ENCODE measurements at regions not wholly inside any gene's neighbourhood (a gene's known extent, or its start where the extent isn't known, plus 50 kb on each side); places are given as distances from the start of the nearest gene placed in this dataset.

DNA sequence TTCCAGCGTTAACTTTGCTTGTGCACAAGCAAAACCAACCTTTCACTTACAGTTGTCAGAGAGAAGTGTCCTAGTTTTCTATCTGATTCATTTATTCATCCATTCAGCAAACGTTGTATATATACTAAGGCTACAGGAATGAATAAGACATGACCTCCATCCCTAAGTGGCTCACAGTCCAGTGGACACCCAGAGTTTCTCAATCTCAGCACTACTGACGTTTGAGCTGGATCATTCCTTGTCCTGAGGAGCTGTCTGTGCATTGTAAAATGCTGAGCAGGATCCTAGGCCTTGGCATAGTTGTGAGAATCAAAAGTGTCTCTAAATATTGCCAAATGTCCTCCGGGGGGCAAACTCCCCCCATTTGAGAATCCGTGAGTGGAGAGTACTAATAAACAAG lies 166.7 kb upstream of the PRKCQ start:
- no peaks in the 10 kb centered on the region for H3K36me3 ChIP-seq (ENCODE audit: control insufficient read depth in 3 of 3, insufficient read depth in 3 of 3, low read length in 3 of 3)
- no peak overlapping the region for H3K4me3 ChIP-seq (ENCODE audit: low read length in 3 of 3)
- no peaks in the 10 kb centered on the region for H3K9me3 ChIP-seq (ENCODE audit: control insufficient read depth in 3 of 3, low read length in 3 of 3)
- peaks cover 8 to 23% (median 13%) of the 10 kb centered on the region in 3 donors for H3K4me1 ChIP-seq (ENCODE audit: control insufficient read depth in 3 of 3, insufficient read depth in 3 of 3, low read length in 3 of 3)
- no peak overlapping the region for H3K9ac ChIP-seq (ENCODE audit: low read depth in 1 of 3, low read length in 3 of 3)
- H3K27ac ChIP-seq (ENCODE audit: low read depth, low read length): no peak overlapping the region
- H3K27me3 ChIP-seq (ENCODE audit: control insufficient read depth in 3 of 3, insufficient read depth in 3 of 3, low read length in 3 of 3): no peaks in the 10 kb centered on the region

DNA sequence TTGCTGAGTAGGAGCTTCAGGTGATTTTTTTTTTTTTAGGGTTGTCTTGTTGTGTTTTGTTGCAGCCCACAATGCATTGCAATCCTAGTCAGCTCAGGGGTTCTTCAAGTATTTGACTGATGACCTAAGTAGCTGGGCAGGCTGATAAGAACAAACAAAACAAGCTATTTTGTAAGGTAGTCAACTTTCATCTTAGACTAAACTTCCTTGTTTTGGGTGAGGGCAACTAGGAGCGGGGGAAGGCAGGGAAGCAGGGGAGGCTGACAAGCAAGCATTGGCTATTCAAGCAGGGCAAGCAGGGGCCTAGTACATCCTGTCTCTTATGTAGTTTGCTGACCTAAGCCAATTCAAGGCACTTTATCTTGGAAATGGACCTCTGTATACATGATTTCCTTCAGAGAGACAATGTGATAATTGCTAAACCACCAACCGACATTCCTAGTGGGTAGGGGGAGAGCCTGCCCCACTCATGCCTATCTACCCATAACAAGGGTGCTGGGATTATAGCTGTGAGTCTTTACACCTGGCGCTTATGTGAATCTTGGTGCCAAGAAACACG lies 163.3 kb upstream of the PRKCQ start:
- no peak overlapping the region for H3K27ac ChIP-seq (ENCODE audit: low read depth, low read length)

DNA sequence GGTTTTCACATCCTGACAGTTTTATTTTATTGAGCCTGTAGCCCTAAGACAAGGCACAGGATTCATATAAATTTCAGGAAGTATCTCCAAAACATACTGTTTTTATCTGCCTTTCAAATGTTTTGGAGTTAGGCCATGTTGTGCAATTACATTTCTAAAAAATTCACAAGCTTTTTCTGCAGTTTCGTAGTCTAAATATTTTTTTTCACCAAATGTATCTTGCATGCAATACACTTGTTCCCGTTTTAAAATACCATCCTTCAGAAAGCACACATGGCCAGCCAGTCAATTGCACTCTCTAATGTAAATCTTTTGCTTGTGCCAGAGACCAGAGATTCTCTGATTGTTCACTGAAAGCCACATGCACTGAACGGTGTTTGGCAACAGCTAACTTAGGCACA lies 161.5 kb upstream of the PRKCQ start:
- Histone ChIP-seq H3K4me1 (ENCODE audit: control insufficient read depth in 3 of 3, insufficient read depth in 3 of 3, low read length in 3 of 3) (peaks cover 24 to 36% (median 24%) of the 10 kb centered on the region in 3 donors), H3K9ac (ENCODE audit: low read depth in 1 of 3, low read length in 3 of 3) (no peak overlapping the region), H3K27ac (ENCODE audit: low read depth, low read length) (no peak overlapping the region), H3K27me3 (ENCODE audit: control insufficient read depth in 3 of 3, insufficient read depth in 3 of 3, low read length in 3 of 3) (no peaks in the 10 kb centered on the region), H3K9me3 (ENCODE audit: control insufficient read depth in 3 of 3, low read length in 3 of 3) (no peaks in the 10 kb centered on the region), H3K36me3 (ENCODE audit: control insufficient read depth in 3 of 3, insufficient read depth in 3 of 3, low read length in 3 of 3) (no peaks in the 10 kb centered on the region), H3K4me3 (ENCODE audit: low read length in 3 of 3) (no peak overlapping the region)

More for the DNA sequence above, 163.3 kb upstream of the PRKCQ start:
- H3K36me3 ChIP-seq (ENCODE audit: control insufficient read depth in 3 of 3, insufficient read depth in 3 of 3, low read length in 3 of 3): no peaks in the 10 kb centered on the region
- H3K9me3 ChIP-seq (ENCODE audit: control insufficient read depth in 3 of 3, low read length in 3 of 3): no peaks in the 10 kb centered on the region
- no peak overlapping the region for H3K9ac ChIP-seq (ENCODE audit: low read depth in 1 of 3, low read length in 3 of 3)
- H3K4me3 ChIP-seq (ENCODE audit: low read length in 3 of 3): no peak overlapping the region
- no peaks in the 10 kb centered on the region for H3K27me3 ChIP-seq (ENCODE audit: control insufficient read depth in 3 of 3, insufficient read depth in 3 of 3, low read length in 3 of 3)
- peaks cover 17 to 22% (median 21%) of the 10 kb centered on the region in 3 donors for H3K4me1 ChIP-seq (ENCODE audit: control insufficient read depth in 3 of 3, insufficient read depth in 3 of 3, low read length in 3 of 3)

DNA sequence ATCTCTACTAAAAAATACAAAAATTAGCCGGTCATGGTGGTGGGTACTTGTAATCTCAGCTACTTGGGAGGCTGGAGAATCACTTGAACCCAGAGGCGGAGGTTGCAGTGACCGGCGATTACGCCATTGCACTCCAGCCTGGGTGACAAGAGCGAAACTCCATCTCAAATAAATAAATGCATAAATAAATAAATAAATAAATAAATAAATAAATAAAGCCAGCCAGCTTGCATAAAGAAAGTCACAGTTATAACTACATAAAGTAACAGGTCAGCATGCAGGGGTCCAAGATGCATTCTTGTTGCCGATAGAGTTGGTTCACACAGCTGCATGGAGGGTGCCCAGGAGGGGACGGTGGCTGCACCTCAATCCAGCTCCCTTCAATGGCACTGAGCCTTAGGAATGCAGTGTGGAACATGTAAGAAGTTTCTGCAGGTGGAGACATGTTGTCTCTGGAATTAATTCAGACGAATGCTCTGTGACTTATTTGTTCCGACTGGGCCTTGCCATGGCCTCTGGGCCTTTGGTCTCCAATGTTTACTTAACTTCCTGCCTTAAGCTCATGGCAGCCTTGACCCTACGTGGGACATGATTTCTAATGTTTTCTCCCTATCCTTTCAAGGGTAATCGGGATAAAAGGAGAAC lies 159.6 kb upstream of the PRKCQ start:
- Histone ChIP-seq H3K9me3 (ENCODE audit: control insufficient read depth in 3 of 3, low read length in 3 of 3) (no peaks in the 10 kb centered on the region), H3K9ac (ENCODE audit: low read depth in 1 of 3, low read length in 3 of 3) (peak overlapping the region in 1 of 3 donors; percentile 22), H3K36me3 (ENCODE audit: control insufficient read depth in 3 of 3, insufficient read depth in 3 of 3, low read length in 3 of 3) (no peaks in the 10 kb centered on the region), H3K4me3 (ENCODE audit: low read length in 3 of 3) (peak overlapping the region in 2 of 3 donors; percentile 38 to 59), H3K4me1 (ENCODE audit: control insufficient read depth in 3 of 3, insufficient read depth in 3 of 3, low read length in 3 of 3) (peaks cover 24 to 43% (median 30%) of the 10 kb centered on the region in 3 donors), H3K27ac (ENCODE audit: low read depth, low read length) (no peak overlapping the region), H3K27me3 (ENCODE audit: control insufficient read depth in 3 of 3, insufficient read depth in 3 of 3, low read length in 3 of 3) (peaks cover 0 to 3% (median 0%) of the 10 kb centered on the region in 3 donors)

DNA sequence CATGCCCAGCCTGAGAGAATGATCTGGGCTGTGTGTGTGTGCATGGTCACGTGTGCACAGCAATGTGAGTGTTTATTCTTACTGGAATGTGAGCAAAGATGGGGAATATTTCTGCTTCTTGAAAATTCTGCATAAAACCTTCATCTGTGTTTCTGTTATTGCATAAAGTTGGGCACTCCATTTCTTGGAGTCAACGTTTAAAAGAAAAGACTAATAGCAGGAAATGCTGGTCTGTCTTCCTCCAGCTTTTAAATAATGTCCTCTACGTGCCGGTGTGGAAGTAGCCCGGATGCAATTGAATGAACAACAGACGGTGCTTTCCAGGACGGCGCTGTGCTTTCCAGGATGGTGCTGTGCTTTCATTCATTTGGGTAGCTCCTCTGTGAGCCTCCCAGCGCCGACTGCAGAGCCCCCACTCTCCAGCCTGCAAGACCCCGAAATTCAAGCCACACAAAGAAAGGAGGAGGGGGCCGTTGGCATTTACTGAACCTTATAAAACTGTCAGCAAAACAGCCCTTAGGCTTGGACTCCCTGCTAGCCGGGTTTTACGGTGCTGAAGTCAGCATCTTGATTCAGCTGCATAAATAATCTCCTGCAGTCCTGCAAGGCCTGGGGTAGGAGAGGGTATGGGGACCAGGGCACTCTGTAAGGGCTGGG lies 158.2 kb upstream of the PRKCQ start:
- Histone ChIP-seq H3K4me1 (ENCODE audit: control insufficient read depth in 3 of 3, insufficient read depth in 3 of 3, low read length in 3 of 3) (peaks cover 33 to 43% (median 38%) of the 10 kb centered on the region in 3 donors), H3K9ac (ENCODE audit: low read depth in 1 of 3, low read length in 3 of 3) (peak overlapping the region; percentile 45 to 93 (median 75)), H3K36me3 (ENCODE audit: control insufficient read depth in 3 of 3, insufficient read depth in 3 of 3, low read length in 3 of 3) (no peaks in the 10 kb centered on the region), H3K4me3 (ENCODE audit: low read length in 3 of 3) (peak overlapping the region; percentile 68 to 85 (median 69)), H3K27ac (ENCODE audit: low read depth, low read length) (peak overlapping the region; percentile 89), H3K27me3 (ENCODE audit: control insufficient read depth in 3 of 3, insufficient read depth in 3 of 3, low read length in 3 of 3) (peaks cover 0 to 3% (median 0%) of the 10 kb centered on the region in 3 donors), H3K9me3 (ENCODE audit: control insufficient read depth in 3 of 3, low read length in 3 of 3) (no peaks in the 10 kb centered on the region)

DNA sequence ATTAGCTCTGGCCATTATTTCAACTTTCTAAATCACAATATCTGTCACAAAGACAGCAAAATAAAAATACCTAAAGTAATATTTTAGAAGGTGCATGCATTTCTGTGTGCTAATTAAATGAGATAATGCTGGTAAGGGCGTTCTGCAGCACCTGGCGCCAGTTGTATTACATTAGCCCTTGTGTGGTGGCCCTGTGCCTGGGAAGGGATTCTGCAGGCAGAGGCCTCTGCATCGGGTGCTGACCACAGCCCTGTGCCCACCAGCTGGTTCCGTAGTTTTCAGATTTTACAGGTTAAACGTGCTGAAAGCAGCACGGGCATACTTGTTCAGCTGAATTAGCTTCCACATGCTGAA lies 157.7 kb upstream of the PRKCQ start:
- H3K4me3 ChIP-seq (ENCODE audit: low read length in 3 of 3): peak overlapping the region; percentile 68 to 85 (median 69)
- H3K36me3 ChIP-seq (ENCODE audit: control insufficient read depth in 3 of 3, insufficient read depth in 3 of 3, low read length in 3 of 3): no peaks in the 10 kb centered on the region
- H3K27me3 ChIP-seq (ENCODE audit: control insufficient read depth in 3 of 3, insufficient read depth in 3 of 3, low read length in 3 of 3): peaks cover 0 to 3% (median 0%) of the 10 kb centered on the region in 3 donors
- H3K27ac ChIP-seq (ENCODE audit: low read depth, low read length): peak overlapping the region; percentile 89
- no peaks in the 10 kb centered on the region for H3K9me3 ChIP-seq (ENCODE audit: control insufficient read depth in 3 of 3, low read length in 3 of 3)
- peak overlapping the region; percentile 45 to 93 (median 75) for H3K9ac ChIP-seq (ENCODE audit: low read depth in 1 of 3, low read length in 3 of 3)
- H3K4me1 ChIP-seq (ENCODE audit: control insufficient read depth in 3 of 3, insufficient read depth in 3 of 3, low read length in 3 of 3): peaks cover 33 to 41% (median 38%) of the 10 kb centered on the region in 3 donors

DNA sequence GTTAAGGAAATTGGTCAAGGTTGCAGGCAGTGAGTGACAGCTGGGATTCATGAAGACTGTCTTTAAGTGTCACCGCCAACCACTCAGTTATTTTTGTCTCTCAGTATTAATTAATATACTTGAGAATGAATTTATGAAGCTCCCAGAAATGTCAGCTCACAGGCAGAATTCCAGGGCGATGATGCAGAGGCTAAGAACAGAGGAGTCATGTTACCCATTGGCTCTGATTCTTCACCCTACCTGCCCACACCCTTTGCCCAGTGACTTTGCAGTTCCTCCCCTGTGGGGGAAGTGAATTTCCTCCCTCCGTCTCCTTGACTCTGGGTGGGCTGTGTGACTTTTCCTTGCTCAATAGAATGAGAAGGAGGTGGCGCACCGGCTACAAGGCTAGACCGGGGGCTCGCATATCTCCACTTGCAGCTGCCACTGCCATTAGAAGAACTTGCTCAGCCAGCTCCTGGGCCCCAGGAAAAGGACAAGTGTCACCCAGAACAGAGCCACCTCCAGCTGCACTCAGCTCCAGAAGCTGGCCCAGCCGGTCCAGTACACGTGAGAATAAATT lies 157.1 kb upstream of the PRKCQ start:
- no peaks in the 10 kb centered on the region for H3K36me3 ChIP-seq (ENCODE audit: control insufficient read depth in 3 of 3, insufficient read depth in 3 of 3, low read length in 3 of 3)
- H3K4me1 ChIP-seq (ENCODE audit: control insufficient read depth in 3 of 3, insufficient read depth in 3 of 3, low read length in 3 of 3): peaks cover 33 to 39% (median 38%) of the 10 kb centered on the region in 3 donors
- peak overlapping the region; percentile 68 to 85 (median 69) for H3K4me3 ChIP-seq (ENCODE audit: low read length in 3 of 3)
- peaks cover 0 to 3% (median 0%) of the 10 kb centered on the region in 3 donors for H3K27me3 ChIP-seq (ENCODE audit: control insufficient read depth in 3 of 3, insufficient read depth in 3 of 3, low read length in 3 of 3)
- H3K9ac ChIP-seq (ENCODE audit: low read depth in 1 of 3, low read length in 3 of 3): peak overlapping the region; percentile 45 to 93 (median 75)
- H3K27ac ChIP-seq (ENCODE audit: low read depth, low read length): peak overlapping the region; percentile 89
- no peaks in the 10 kb centered on the region for H3K9me3 ChIP-seq (ENCODE audit: control insufficient read depth in 3 of 3, low read length in 3 of 3)

DNA sequence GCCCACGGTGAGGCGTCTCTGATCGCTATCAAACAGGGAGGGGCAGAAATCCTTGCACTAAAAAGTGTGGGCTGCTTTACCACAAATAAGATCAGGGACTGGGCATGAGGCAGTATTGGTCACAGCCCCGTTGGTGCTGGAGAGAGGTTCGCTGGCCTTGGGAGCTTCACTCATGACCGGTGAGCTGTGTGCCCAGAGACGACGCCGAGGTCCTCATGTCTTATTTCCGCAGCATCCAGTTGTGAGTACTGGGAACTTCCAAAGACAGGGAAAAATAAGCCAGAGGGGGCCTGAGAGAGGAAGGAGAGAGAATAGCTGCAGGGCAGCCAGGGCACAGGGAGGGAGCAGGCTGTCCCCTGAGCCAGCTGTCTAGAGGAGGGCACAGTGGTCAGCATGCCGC lies 154.2 kb upstream of the PRKCQ start:
- Histone ChIP-seq H3K27ac (ENCODE audit: low read depth, low read length) (no peak overlapping the region), H3K36me3 (ENCODE audit: control insufficient read depth in 3 of 3, insufficient read depth in 3 of 3, low read length in 3 of 3) (no peaks in the 10 kb centered on the region), H3K27me3 (ENCODE audit: control insufficient read depth in 3 of 3, insufficient read depth in 3 of 3, low read length in 3 of 3) (peaks cover 0 to 3% (median 0%) of the 10 kb centered on the region in 3 donors), H3K9me3 (ENCODE audit: control insufficient read depth in 3 of 3, low read length in 3 of 3) (no peaks in the 10 kb centered on the region), H3K9ac (ENCODE audit: low read depth in 1 of 3, low read length in 3 of 3) (peak overlapping the region in 1 of 3 donors; percentile 8), H3K4me1 (ENCODE audit: control insufficient read depth in 3 of 3, insufficient read depth in 3 of 3, low read length in 3 of 3) (peaks cover 21 to 30% (median 29%) of the 10 kb centered on the region in 3 donors), H3K4me3 (ENCODE audit: low read length in 3 of 3) (no peak overlapping the region)

DNA sequence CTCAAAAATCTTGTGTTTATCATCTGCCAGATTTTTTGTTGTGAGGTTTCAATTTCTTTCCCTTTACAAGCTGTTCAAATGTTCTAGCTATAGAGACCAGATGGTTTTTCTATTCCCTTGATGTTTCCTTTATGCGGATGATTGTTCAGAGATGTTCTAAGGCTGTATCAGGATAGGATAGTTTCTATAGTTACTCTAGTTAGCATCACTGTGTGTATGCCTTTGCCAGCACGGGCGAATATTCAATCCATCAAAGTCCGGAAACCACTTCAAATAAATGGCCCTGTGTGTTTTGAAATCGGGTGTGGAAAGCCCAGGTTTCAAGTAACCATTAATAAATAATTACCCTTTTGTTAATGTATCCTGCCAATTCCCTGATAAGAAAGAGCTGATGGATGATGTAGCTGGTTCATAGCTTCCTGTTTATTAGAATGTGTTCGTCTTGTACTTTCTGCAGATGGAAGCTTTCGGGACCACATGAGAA lies 149.8 kb upstream of the PRKCQ start:
- Histone ChIP-seq H3K36me3 (ENCODE audit: control insufficient read depth in 3 of 3, insufficient read depth in 3 of 3, low read length in 3 of 3) (no peaks in the 10 kb centered on the region), H3K9me3 (ENCODE audit: control insufficient read depth in 3 of 3, low read length in 3 of 3) (no peaks in the 10 kb centered on the region), H3K27ac (ENCODE audit: low read depth, low read length) (no peak overlapping the region), H3K4me3 (ENCODE audit: low read length in 3 of 3) (no peak overlapping the region), H3K4me1 (ENCODE audit: control insufficient read depth in 3 of 3, insufficient read depth in 3 of 3, low read length in 3 of 3) (peaks cover 0 to 10% (median 9%) of the 10 kb centered on the region in 3 donors), H3K27me3 (ENCODE audit: control insufficient read depth in 3 of 3, insufficient read depth in 3 of 3, low read length in 3 of 3) (no peaks in the 10 kb centered on the region), H3K9ac (ENCODE audit: low read depth in 1 of 3, low read length in 3 of 3) (no peak overlapping the region)
